HG02571 (cell line): ENCODE measurements at regions not wholly inside any gene's neighbourhood (a gene's known extent, or its start where the extent isn't known, plus 50 kb on each side); places are given as distances from the start of the nearest gene placed in this dataset.
"Not testable (repeated sequence)": the region's sequence is repeated elsewhere in the genome, so short reads cannot be mapped to it uniquely, and the experiment has no call there.

Experiments
- ATAC-seq: cut with Tn5 transposase; IDR thresholded peaks from one replicate; pipeline ENCODE4 v1.9.1; 2021; ENCODE audit warnings: mild to moderate bottlenecking, moderate library complexity; ENCODE audit not compliant: unreplicated experiment

DNA sequence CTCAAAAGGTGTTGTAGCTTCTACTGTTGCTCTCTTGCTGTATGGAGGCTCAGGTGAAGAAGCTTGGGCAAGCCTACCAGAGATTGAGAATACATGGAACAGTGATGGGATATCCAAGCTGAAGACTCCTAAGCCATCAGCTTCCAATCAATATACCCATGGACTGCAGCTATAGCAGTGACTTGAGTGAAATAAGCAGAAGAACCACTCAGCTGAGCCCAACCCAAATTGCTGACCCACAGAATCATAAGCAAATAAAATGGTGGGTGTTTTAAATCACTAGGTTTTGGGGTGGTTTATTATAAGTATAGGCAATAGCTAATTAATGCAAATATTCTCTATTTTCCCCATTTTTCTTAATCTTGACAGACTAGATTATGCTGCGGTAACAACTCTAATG, 147.7 kb upstream of the SALL1 start:
- ATAC-seq: no peak

DNA sequence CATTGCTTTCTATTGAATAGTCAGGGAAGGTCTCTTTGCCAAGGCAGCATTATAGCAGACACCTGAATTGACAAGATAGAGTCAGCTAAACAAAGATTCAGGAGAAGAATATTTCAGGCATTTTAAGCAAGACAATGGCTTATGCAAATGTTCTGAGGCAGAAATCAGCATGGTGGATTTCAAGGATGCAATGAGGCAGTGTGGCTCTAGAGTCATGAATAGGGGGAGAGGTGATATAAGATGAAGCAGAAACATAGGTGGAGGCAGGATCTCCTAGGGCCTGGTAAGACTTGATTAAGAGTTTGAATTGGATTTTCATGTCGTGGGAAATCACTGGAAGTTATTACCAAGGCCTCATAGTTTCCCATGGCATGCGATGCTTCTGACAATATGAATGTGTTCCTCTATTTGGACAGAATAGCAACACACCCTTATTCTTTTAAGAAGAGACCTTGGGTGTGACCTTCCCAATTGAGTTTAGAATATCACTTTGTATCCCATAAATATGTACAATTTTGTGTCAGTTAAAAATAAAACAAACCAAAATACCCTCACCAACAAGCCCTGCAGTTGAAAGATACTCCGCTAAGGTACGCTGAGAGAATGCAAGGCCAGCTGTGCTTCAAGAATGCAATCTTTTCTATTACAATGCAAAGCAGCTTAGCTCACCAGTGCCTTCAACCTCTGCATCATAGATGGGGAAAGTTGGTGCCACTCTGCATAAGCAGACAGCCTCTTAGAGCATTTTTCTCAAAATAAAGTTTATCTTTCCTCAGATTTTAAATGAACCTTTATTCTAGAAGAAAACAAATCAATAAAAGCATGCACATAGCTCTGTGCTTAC, 139.6 kb upstream of the SALL1 start:
- no peak for ATAC-seq

DNA sequence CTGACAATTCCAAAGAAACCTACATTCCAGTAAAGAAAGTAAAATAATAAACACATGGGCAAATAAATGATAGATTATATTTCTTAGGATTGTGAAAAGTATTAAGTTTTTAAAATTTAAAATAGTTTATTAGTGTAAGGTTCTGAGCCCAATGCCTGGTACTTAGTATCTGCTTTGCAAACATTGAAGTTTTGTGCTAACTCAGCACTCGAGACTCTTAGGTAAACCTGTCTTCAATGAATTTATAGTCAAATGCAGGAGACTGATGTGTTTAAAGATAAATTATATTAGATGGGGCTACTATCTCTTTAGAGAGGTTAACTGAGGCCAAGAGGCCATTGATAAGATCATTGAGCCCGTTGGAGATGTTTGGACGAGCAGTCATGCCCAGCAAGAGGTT, 138.3 kb upstream of the SALL1 start:
- ATAC-seq: no peak

DNA sequence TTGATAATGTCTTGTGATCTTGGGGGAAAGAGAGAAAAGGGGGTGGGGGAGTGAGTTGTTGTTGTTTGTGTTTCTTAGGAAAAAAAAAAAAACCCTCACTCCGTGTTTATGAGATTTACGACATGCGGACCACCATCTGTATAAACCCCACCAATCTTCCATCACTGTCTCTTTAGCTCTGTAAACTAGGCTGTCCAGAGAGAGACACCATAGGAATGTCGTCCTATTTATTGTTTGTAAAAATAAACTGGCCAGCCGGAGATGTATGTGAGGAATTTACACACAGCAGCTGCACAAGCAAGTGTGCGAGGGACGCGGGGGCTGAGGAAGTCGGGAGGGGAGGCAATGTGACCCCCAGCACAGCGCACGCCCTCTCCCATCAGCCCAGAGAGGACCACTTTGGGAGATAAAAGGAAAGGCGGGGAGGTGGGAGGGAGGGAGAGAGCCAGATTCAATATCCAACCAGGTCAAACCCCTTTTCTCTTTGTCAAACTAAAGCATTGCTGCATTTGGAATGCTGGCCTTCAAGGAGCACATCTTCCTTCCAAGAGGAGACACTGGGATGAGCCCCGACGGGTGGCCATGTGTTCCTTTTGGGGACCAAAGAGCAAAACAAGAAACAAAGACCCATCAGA, 136.2 kb upstream of the SALL1 start:
- no peak for ATAC-seq

DNA sequence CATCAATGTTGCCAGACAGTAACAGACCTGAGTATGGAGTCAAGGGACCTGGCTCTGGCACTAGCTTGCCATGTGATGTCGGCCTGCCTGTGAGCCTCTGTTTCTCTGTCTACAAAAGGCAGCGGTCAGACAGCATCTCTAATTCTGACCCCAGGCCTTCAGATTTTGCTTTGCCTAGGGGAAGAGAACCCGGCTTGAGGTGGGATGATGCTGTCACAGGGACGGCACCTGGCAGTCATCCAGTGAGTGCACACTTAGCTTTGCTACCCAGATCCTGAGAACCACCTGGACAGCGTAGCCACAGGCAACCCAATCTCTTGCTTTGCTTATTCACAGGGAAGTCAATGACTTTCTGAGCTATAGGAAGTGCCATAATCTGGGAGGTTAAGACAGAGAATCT, 135.2 kb upstream of the SALL1 start:
- ATAC-seq: no peak

DNA sequence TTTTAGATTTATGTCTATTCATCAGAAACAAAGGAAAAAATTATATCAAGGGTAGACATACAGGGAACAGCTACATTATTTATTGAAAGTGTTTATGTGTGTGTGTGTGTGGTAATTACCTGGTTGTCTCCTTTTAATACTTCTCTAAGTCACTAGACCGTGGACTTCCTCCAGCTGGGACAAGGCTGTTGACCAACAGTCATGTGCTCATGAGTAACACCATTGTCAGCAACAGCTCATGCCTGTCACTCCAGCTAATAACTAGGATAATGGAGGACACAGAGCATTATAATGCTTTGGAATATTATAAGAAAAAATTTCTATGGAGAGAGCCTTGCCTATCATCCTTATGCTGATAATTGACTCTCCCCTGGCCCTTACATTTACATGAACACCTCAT, 125.3 kb upstream of the SALL1 start:
- ATAC-seq: no peak

DNA sequence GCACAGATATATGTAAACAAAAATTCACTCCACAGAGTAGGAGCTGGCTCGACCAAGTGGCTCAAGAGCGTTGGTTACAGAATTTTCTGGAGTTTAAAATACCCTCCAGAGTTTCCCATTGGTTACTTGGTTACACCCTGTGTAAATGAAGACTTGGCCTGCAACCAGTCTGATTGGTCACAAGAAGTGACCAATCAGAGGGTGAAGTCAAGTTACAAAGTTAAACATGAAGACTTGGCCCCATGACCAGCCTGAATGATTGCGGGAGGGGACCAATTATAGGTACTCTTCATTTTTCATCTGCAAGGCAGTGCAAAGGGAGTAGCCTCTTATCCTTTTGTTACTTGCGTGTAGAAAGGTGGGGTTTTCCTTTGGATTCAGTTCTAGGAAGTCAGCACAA, 121.3 kb upstream of the SALL1 start:
- no peak for ATAC-seq

DNA sequence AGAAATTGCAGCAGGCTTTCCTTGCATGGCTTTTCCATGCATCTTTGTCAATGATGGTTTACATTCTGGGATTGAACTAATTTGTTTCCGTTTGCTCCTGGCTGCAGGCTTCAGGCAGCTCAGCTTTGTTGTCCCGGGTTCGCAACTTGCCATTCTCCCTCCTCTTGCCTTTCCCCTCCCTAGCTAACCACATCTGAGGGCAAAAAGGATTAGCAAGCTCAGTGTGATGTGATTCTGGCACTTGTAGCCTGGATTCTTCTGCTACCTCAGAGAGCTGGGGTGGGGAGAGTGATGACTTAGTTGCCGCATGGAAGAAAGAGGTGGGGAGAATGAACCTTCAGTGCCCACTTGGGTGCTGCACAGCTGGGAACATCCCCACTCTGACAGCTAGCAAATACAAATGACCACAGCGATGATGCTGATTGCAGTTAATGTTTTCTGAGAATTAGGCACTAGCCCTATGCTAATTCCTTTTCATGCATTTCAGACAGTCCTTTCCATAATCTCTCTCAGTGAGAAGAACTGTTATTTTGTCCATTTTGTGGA, 120.2 kb upstream of the SALL1 start:
- no peak for ATAC-seq

DNA sequence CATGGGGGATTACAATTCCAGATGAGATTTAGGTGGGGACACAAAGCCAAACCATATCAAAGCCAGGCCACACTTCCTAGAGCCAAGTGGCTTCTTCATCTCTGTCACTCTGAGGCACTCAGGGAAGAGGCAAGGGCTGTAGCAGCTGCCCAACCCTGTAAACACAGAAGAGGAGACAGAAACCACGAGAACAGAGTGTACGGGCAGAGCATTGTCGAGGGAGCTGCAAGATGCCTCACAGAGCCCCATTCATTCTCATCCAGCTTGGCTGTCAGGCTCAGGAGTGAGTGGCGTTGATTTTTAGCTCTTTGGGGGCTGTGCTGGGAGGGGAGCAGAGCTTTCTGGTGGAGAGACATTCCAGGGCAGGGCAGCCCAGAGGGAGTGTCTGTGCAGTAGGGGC, 117.2 kb upstream of the SALL1 start:
- no peak for ATAC-seq

DNA sequence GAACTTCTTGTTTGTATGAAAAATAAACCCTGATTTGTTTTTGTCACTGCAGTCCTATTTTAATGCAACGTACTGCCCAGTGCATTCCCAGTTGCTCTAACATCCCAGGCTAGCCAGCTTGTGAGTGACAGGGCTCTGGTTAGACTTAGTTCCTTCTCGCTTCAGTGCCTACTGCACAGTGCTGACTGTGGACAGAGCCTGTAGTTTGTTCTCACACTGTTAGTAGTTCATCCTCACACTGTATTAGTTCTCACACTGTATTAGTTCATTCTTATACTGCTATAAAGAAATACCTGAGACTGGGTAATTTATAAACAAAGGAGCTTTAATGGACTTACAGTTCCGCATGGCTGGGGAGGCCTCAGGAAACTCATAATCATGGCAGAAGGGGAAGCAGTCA, 116.6 kb upstream of the SALL1 start:
- no peak for ATAC-seq

DNA sequence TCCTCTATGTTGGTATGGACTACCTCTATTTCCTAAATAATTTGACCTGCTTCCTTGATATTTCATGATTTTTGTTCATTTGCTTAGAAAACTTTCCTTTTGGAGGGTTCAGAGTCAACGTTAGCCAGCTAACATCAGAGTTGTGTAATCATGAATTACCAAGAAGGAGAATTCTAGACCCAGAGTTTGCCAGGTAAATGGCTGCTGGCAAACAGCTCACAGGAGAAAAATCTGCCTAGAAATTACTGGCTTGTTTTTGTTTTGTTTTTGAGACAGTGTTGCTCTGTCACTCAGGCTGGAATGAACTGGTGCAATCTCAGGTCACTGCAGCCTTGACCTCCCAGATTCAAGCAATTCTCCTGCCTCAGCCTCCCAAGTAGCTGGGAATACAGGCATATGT, 111.4 kb upstream of the SALL1 start:
- ATAC-seq: no peak

DNA sequence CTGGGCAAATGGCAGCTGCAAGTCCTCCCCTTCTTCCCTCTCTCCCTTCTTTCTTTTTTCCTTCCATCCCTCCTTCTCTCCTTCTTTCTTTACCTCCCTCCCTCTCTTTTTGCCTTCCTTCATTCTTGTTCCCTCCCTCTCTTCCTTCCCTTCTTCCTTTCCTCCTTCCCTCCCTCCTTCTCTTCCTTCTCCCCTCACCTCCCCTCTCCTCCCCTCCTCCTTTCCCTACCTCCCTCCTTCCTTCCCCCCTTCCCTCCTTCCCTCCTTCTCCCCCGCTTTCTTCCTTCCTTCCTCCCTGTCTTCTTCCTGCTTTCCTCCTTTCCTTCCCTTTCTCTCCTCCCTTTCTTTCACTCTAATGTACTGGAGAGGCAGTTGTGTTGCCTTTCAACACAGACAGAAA, 110.8 kb upstream of the SALL1 start:
- no peak for ATAC-seq

DNA sequence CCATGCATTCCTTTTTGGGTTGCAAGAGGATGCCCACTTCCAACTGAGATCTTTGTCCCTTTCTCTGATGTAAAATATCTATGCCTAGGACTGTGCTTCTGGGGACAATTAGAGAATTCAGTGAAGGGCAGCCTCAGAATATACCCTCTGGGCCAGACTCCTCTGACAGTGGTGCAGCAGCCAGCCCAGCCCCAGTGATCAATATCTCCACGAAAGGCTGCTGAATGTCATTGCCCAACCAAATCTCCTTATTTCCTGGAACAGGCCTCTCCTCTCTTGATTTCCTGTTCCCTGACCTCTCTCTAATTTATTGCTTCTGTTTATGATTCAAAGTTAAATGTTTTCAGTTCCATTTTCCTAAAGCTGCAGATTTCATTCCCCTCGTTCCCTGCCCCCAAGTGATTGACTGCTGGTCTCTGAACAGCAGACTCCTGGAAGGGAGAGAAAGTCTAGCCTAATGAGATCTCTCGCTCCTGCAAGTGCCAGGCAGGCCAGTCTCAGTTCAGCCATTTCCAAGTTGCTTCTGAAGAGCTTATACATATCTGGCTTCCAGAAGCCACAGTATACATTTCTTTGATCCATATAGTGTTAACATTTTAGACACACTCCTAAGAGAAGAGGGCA, 104.4 kb upstream of the SALL1 start:
- no peak for ATAC-seq

DNA sequence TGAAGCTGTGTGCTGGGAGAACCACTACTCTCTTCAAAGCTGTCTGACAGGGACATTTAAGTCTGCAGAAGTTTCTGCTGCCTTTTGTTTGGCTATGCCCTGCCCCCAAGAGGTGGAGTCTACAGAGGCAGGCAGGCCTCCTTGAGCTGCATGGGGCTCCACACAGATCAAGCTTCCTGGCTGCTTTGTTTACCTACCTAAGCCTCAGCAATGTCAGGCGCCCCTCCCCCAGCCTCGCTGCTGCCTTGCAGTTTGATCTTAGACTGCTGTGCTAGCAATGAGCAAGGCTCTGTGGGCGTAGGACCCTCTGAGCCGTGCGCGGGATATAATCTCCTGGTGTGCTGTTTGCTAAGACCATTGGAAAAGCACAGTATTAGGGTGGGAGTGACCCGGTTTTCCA, 103.3 kb upstream of the SALL1 start:
- ATAC-seq: not testable (repeated sequence)

DNA sequence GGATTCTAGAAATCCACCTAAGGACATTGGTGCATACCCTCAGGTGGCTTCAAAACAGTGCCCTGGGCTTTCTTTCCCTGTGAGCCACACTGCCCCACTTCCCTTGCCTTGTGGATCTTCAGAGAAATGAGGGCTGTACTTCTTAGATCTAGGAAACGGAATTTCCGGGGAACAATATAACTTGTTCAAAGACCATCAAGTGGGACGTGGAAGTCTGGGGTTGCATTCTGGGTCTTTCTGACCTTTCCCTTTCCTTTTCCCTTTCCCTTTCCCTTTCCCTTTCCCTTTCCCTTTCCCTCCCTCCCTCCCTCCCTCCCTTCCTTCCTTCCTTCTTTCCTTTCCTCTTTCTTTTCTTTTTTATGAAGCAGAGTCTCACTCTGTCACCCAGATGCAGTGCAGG, 97.1 kb upstream of the SALL1 start:
- ATAC-seq: no peak

DNA sequence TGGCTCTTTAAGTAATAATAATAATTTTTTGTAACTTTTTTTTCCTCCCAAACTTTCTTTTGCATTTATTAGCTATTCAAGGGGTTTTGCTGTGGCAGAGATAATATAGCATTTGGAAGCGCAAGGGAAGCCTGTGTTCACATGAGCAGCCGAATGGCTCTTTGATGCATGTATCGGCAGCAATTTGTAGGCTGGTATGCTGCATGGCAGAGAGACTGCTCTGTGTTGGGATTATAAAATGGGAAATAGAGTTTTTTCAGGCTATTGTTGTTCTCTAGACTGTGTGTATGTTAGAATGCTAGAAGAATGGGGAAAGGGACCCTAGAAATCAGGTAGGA, 94.6 kb upstream of the SALL1 start:
- ATAC-seq: no peak

DNA sequence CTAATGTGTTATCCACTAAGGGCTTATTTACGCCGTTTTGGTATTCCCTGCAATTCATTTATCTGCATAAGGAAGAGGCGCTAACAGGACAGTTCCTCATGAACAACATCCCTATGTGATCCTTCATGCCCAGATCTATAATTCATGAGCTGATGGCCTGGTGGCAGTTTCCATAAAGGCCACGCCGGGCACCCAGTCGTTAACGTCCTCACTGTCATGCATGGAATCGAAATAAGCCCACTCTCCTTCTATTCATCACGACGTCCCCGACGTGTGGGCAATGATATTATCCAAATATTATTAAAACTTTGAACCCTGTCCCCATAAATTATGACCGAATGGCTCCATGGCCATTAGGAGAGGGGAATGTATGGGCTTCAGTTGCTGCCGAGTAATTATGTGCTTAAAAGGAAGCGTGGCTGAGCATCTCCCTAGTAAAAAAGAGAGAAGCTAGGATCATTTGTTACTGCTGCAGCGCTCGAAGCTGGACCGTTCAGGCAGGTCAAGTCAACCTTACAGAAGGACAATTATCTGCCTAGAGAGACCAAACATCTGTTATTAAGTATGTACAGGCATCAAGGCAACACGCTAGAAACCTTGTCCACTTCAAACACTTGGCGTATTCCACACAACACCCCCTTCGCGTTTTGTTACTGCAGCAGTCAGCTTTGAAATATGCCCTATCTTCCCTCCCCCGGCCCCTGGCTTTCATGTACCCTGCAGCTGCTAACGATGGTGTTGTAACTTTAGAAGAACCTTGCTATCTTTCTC, 94.0 kb upstream of the SALL1 start:
- ATAC-seq: no peak

DNA sequence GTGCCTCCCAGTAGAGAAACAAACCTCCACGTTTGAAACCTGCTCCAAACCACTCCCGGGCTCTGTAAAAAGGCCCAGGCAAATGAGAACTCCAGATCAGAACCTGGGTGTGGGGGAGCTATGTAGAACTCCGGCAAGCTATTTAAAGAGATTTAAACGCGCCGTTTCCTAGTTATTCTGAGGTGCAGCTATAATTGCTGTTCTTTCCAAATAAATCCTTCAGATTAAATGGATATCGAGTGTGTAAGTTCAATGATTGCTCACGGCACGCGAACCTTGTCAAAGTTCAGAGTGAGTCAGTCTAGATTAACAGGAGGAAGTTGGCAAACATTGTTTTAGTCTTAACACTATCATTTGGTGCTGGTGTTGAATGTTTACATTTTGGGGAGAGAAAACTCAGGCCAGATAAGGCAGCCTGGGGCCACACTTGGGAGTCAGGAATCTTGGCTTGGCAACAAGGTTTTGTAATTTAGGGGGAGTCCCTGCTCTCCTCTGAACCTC, 92.9 kb upstream of the SALL1 start:
- no peak for ATAC-seq

DNA sequence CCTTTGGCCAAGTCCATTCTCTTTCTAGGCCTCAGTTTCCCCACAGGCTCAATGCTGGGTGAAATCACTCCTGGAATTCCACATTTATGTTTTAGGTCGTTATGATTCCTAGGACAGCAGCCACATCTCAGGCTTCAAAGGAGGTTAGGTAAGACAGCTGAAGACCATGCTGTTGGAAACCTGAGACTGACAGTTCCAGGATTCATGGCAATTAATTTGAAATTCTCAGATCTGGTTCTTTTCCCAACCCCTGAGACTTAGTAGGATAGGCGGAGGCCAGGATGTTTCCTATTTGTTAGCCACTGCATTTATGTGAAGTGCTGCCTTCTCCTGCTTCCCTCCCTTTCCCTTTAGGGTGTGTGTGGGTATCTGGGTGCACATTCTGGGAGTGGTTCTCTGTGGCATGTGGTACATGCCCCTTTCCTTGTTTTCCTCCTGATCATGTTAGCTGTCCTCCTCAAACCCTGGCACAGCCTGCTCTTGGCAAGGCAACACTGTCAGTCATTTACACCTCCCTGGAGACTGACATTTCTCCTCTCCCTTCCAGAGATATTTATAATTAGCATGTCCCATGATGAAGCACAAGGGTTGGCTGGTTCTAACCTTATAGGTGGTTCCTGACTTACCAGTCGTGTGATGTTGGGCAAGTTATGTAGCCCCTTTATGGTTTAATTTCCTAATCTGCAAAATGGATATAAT, 91.4 kb upstream of the SALL1 start:
- no peak for ATAC-seq

DNA sequence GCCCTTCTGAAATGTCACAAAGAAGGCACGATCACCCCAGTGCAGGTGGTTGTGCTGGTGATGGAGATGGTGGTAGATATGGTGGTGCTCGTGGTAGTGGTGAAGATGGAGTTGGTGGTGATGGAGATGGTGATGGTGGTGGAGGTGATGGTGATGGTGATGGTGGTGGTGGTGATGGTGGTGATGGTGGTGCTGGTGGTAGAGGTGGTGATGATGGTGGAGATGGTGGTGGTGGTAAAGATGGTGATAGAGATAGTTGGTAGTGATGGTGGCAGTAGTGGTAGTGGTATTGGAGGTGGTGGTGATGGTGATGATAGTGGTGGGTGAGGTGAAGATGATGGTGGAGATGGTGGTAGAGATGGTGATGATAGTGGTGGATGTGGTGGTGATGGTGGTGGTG, 88.1 kb upstream of the SALL1 start:
- no peak for ATAC-seq
